Endothelial cell (in vitro differentiated cells): ENCODE measurements at regions not wholly inside any gene's neighbourhood (a gene's known extent, or its start where the extent isn't known, plus 50 kb on each side); places are given as distances from the start of the nearest gene placed in this dataset.

Experiments used
- DNase-seq: peaks from one replicate; pipeline ENCODE4 v3.0.0; 2021; ENCODE audit warnings: low spot score
- H3K27ac Mint-ChIP-seq: one replicate; pipeline ENCODE4 v1.8.0; 2021; ENCODE audit warnings: mixed read lengths, inconsistent platforms; ENCODE audit not compliant: unreplicated experiment
- H3K27me3 Mint-ChIP-seq: one replicate; pipeline ENCODE4 v1.8.0; 2021; ENCODE audit warnings: mild to moderate bottlenecking, moderate library complexity, mixed read lengths, inconsistent platforms; ENCODE audit not compliant: unreplicated experiment
- H3K36me3 Mint-ChIP-seq: one replicate; pipeline ENCODE4 v1.8.0; 2021; ENCODE audit warnings: mild to moderate bottlenecking, low read depth, mixed read lengths, inconsistent platforms; ENCODE audit not compliant: unreplicated experiment
- H3K4me1 Mint-ChIP-seq: one replicate; pipeline ENCODE4 v1.8.0; 2021; ENCODE audit warnings: mild to moderate bottlenecking, mixed read lengths, inconsistent platforms; ENCODE audit not compliant: unreplicated experiment
- H3K4me3 Mint-ChIP-seq: one replicate; pipeline ENCODE4 v1.8.0; 2021; ENCODE audit warnings: mild to moderate bottlenecking, mixed read lengths, inconsistent platforms; ENCODE audit not compliant: unreplicated experiment
- H3K9me3 Mint-ChIP-seq: one replicate; pipeline ENCODE4 v1.8.0; 2021; ENCODE audit warnings: mixed read lengths, inconsistent platforms; ENCODE audit not compliant: unreplicated experiment
- CTCF ChIP-seq: fragments of 200-600 bp; sonication (generic); IDR thresholded peaks from one replicate; pipeline ENCODE4 v1.5.0; 2021; ENCODE audit warnings: antibody characterized with exemption; ENCODE audit not compliant: unreplicated experiment

GRCh38 chr10:106384496-106384895 is 780.0 kb downstream of the SORCS1 start:
- Mint-ChIP-seq H3K36me3 (no peaks in the 10 kb centered on the region), H3K9me3 (no peaks in the 10 kb centered on the region), H3K27me3 (no peaks in the 10 kb centered on the region), H3K27ac (no peak overlapping the region), H3K4me3 (no peak overlapping the region), H3K4me1 (no peaks in the 10 kb centered on the region)
- no peak for DNase-seq
- no peak for TF ChIP-seq CTCF

- Mint-ChIP-seq H3K27me3 (no peaks in the 10 kb centered on the region), H3K36me3 (no peaks in the 10 kb centered on the region), H3K9me3 (no peaks in the 10 kb centered on the region), H3K4me3 (no peak overlapping the region), H3K4me1 (no peaks in the 10 kb centered on the region), H3K27ac (no peak overlapping the region)
- no peak for TF ChIP-seq CTCF
- no peak for DNase-seq
Observed at GRCh38 chr10:106380706-106381105, 783.8 kb downstream of the SORCS1 start.

GRCh38 chr10:106378251-106378650 is 786.3 kb downstream of the SORCS1 start:
- Mint-ChIP-seq H3K4me1 (no peaks in the 10 kb centered on the region), H3K27ac (no peak overlapping the region), H3K4me3 (no peak overlapping the region), H3K36me3 (no peaks in the 10 kb centered on the region), H3K27me3 (no peaks in the 10 kb centered on the region), H3K9me3 (no peaks in the 10 kb centered on the region)
- no peak for DNase-seq
- no peak for TF ChIP-seq CTCF

- no peaks in the 10 kb centered on the region for H3K36me3 Mint-ChIP-seq
- DNase-seq, result no peak
- TF ChIP-seq CTCF, result no peak
- no peaks in the 10 kb centered on the region for H3K4me1 Mint-ChIP-seq
- peaks cover 3% of the 10 kb centered on the region for H3K27me3 Mint-ChIP-seq
- no peak overlapping the region for H3K4me3 Mint-ChIP-seq
- H3K27ac Mint-ChIP-seq, result no peak overlapping the region
- no peaks in the 10 kb centered on the region for H3K9me3 Mint-ChIP-seq
Observed at GRCh38 chr10:106370751-106371150, 793.8 kb downstream of the SORCS1 start.

- H3K27ac Mint-ChIP-seq, result no peak overlapping the region
- H3K9me3 Mint-ChIP-seq, result no peaks in the 10 kb centered on the region
- H3K36me3 Mint-ChIP-seq, result no peaks in the 10 kb centered on the region
- DNase-seq, result no peak
- peaks cover 3% of the 10 kb centered on the region for H3K4me1 Mint-ChIP-seq
- no peak for TF ChIP-seq CTCF
- no peak overlapping the region for H3K4me3 Mint-ChIP-seq
- no peaks in the 10 kb centered on the region for H3K27me3 Mint-ChIP-seq
Observed at GRCh38 chr10:106360870-106361269, 803.6 kb downstream of the SORCS1 start.
